Trophoblast cell (in vitro differentiated cells and primary cell): ENCODE measurements at regions not wholly inside any gene's neighbourhood (a gene's known extent, or its start where the extent isn't known, plus 50 kb on each side); places are given as distances from the start of the nearest gene placed in this dataset.

ENCODE experiments used
- DNase-seq, 2 donors: peaks; one replicate each; pipeline ENCODE4 v3.0.0-alpha.2; 2016
- H2AFZ ChIP-seq: 2 replicates; pipeline ENCODE4 v1.6.1; 2013; ENCODE audit warnings: low read length, moderate library complexity, mild to moderate bottlenecking; ENCODE audit not compliant: insufficient read depth, poor library complexity
- H2AK5ac ChIP-seq: 2 replicates; pipeline ENCODE4 v1.6.1; 2013; ENCODE audit warnings: mild to moderate bottlenecking, low read length
- H2BK120ac ChIP-seq: 2 replicates; pipeline ENCODE4 v1.6.1; 2013; ENCODE audit warnings: low read length, mild to moderate bottlenecking, moderate library complexity; ENCODE audit not compliant: insufficient read depth, poor library complexity
- H2BK12ac ChIP-seq: 2 replicates; pipeline ENCODE4 v1.6.1; 2013; ENCODE audit warnings: mild to moderate bottlenecking, low read length, moderate library complexity
- H2BK5ac ChIP-seq: 2 replicates; pipeline ENCODE4 v1.6.1; 2013; ENCODE audit warnings: low read length, low read depth, moderate library complexity, mild to moderate bottlenecking; ENCODE audit not compliant: poor library complexity
- H3K14ac ChIP-seq: 2 replicates; pipeline ENCODE4 v1.6.1; 2013; ENCODE audit warnings: mild to moderate bottlenecking, low read length
- H3K18ac ChIP-seq: 2 replicates; pipeline ENCODE4 v1.6.1; 2013; ENCODE audit warnings: mild to moderate bottlenecking, low read length
- H3K23ac ChIP-seq: 2 replicates; pipeline ENCODE4 v1.6.1; 2013; ENCODE audit warnings: low read length
- H3K27ac ChIP-seq: 2 replicates; pipeline ENCODE4 v1.5.1; 2013; ENCODE audit warnings: low read depth, mild to moderate bottlenecking, inconsistent platforms, low read length, moderate library complexity
- H3K27me3 ChIP-seq: 2 replicates; pipeline ENCODE4 v1.6.1; 2013; ENCODE audit warnings: inconsistent platforms, mild to moderate bottlenecking, low read length, moderate library complexity; ENCODE audit not compliant: insufficient read depth
- H3K36me3 ChIP-seq, 2 experiments: 1 replicate in 1 of 2; 2 replicates in 1 of 2; pipeline ENCODE4 v1.6.1; 2013; ENCODE audit warnings: low read length in 2 of 2, mild to moderate bottlenecking in 2 of 2, moderate library complexity in 1 of 2; ENCODE audit not compliant: insufficient read depth in 2 of 2, control insufficient read depth in 1 of 2
- H3K4ac ChIP-seq: 2 replicates; pipeline ENCODE4 v1.6.1; 2013; ENCODE audit warnings: low read depth, mild to moderate bottlenecking, low read length, moderate library complexity
- H3K4me1 ChIP-seq, 2 experiments: 1 replicate in 1 of 2; 2 replicates in 1 of 2; pipeline ENCODE4 v1.6.1; 2013; ENCODE audit warnings: low read length in 2 of 2, mild to moderate bottlenecking in 2 of 2, moderate library complexity in 1 of 2; ENCODE audit not compliant: insufficient read depth in 2 of 2, control insufficient read depth in 1 of 2
- H3K4me2 ChIP-seq: 2 replicates; pipeline ENCODE4 v1.6.1; 2013; ENCODE audit warnings: inconsistent platforms, mild to moderate bottlenecking, low read length, moderate library complexity
- H3K4me3 ChIP-seq: 2 replicates; pipeline ENCODE4 v1.5.1; 2013; ENCODE audit warnings: mild to moderate bottlenecking, low read depth, low read length, inconsistent platforms
- H3K79me1 ChIP-seq: one replicate; pipeline ENCODE4 v1.6.1; 2013; ENCODE audit warnings: low read length
- H3K79me2 ChIP-seq: 2 replicates; pipeline ENCODE4 v1.6.1; 2013; ENCODE audit warnings: low read length, mild to moderate bottlenecking; ENCODE audit not compliant: control insufficient read depth, insufficient read depth, poor library complexity
- H3K9ac ChIP-seq: 2 replicates; pipeline ENCODE4 v1.6.1; 2013; ENCODE audit warnings: mild to moderate bottlenecking, low read length
- H3K9me3 ChIP-seq: 2 replicates; pipeline ENCODE4 v1.6.1; 2013; ENCODE audit warnings: low read depth, mild to moderate bottlenecking, control low read depth, inconsistent platforms, low read length; ENCODE audit not compliant: insufficient read depth
- H4K12ac ChIP-seq: 2 replicates; pipeline ENCODE4 v1.6.1; 2013; ENCODE audit warnings: low read depth, mild to moderate bottlenecking, low read length, moderate library complexity
- H4K8ac ChIP-seq: 2 replicates; pipeline ENCODE4 v1.6.1; 2013; ENCODE audit warnings: low read depth, mild to moderate bottlenecking, low read length, moderate library complexity
- H4K91ac ChIP-seq: one replicate; pipeline ENCODE4 v1.6.1; 2013; ENCODE audit warnings: low read depth, mild to moderate bottlenecking, low read length, moderate library complexity
- WGBS: extraction: QIAGEN DNeasy Blood & Tissue Kit; methylation state at CpG from one replicate; pipeline ENCODE4 v1.1.7; 2013; ENCODE audit warnings: missing lambda C conversion rate; ENCODE audit not compliant: insufficient read length, insufficient coverage; ENCODE audit errors: extremely low coverage; 5-methylcytosine and 5-hydroxymethylcytosine counted together

- H3K36me3 ChIP-seq = no peaks in the 10 kb centered on the region
- H3K4me2 ChIP-seq = no peak overlapping the region
- H3K4me3 ChIP-seq = no peak overlapping the region
- H2BK12ac ChIP-seq = no peak overlapping the region
- no peak overlapping the region for H3K23ac ChIP-seq
- no CpG with 5 or more reads among the region's 6 CpGs for WGBS
- H3K79me1 ChIP-seq = no peaks in the 10 kb centered on the region
- H3K18ac ChIP-seq = no peak overlapping the region
- no peak overlapping the region for H3K9ac ChIP-seq
- H3K9me3 ChIP-seq = peaks cover 2% of the 10 kb centered on the region
- peaks cover 0 to 5% of the 10 kb centered on the region in 2 experiments for H3K4me1 ChIP-seq
- H3K27me3 ChIP-seq = no peaks in the 10 kb centered on the region
- H2AFZ ChIP-seq = no peak overlapping the region
- no peak overlapping the region for H4K12ac ChIP-seq
- H2AK5ac ChIP-seq = no peak overlapping the region
- no peak overlapping the region for H2BK120ac ChIP-seq
- no peak overlapping the region for H4K8ac ChIP-seq
- H3K79me2 ChIP-seq = no peaks in the 10 kb centered on the region
- no peak overlapping the region for H3K4ac ChIP-seq
- H3K14ac ChIP-seq = no peak overlapping the region
- H4K91ac ChIP-seq = no peak overlapping the region
- H2BK5ac ChIP-seq = no peak overlapping the region
- no peak for DNase-seq
- H3K27ac ChIP-seq = no peak overlapping the region
Measured at GRCh38 chr13:84870190-84870589, 929.0 kb downstream of the SLITRK6 start.

GRCh38 chr13:84867246-84867645 lies 932.0 kb downstream of the SLITRK6 start:
- Histone ChIP-seq H3K79me2 (no peaks in the 10 kb centered on the region), H3K27ac (no peak overlapping the region), H3K4me1 (no peaks in the 10 kb centered on the region), H3K79me1 (no peaks in the 10 kb centered on the region), H3K4me2 (no peak overlapping the region), H4K8ac (no peak overlapping the region), H2AK5ac (no peak overlapping the region), H2BK5ac (no peak overlapping the region), H3K9me3 (no peaks in the 10 kb centered on the region), H4K12ac (no peak overlapping the region), H3K36me3 (no peaks in the 10 kb centered on the region), H4K91ac (no peak overlapping the region), H3K23ac (no peak overlapping the region), H3K4ac (no peak overlapping the region), H2BK120ac (no peak overlapping the region), H3K9ac (no peak overlapping the region), H3K4me3 (no peak overlapping the region), H2BK12ac (no peak overlapping the region), H3K18ac (no peak overlapping the region), H3K14ac (no peak overlapping the region), H2AFZ (no peak overlapping the region), H3K27me3 (no peaks in the 10 kb centered on the region)
- DNase-seq = peak in 1 of 2 donors; percentile 1

DNA sequence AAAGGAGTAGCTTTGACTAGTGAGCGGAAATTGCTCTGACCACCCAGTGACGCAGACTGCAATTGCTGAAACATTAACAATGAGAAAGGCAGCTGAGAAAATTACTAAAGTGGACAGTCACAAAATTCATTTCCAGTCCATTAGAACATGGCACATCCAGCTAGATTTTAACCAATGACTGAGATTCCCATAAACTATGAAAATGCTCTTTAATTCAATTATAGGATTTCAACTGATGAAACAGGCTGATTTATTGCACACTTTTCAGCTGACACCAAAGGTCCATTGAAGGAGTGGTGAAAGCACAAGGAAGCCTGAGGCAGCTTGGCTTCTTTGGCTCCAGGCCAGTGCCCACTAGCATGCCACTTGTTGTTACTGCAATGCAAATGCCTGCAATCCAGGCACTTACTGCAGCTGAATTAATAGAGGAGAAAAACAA lies 933.4 kb downstream of the SLITRK6 start:
- Histone ChIP-seq H3K27ac (no peak overlapping the region), H4K12ac (no peak overlapping the region), H2BK120ac (no peak overlapping the region), H3K79me2 (no peaks in the 10 kb centered on the region), H3K14ac (no peak overlapping the region), H3K18ac (no peak overlapping the region), H3K27me3 (no peaks in the 10 kb centered on the region), H3K36me3 (no peaks in the 10 kb centered on the region), H4K8ac (no peak overlapping the region), H3K9me3 (no peaks in the 10 kb centered on the region), H2AFZ (no peak overlapping the region), H2BK5ac (no peak overlapping the region), H3K4me1 (no peaks in the 10 kb centered on the region), H3K4me2 (no peak overlapping the region), H2BK12ac (no peak overlapping the region), H2AK5ac (no peak overlapping the region), H3K79me1 (no peaks in the 10 kb centered on the region), H3K9ac (no peak overlapping the region), H3K4me3 (no peak overlapping the region), H3K23ac (no peak overlapping the region), H3K4ac (no peak overlapping the region), H4K91ac (no peak overlapping the region)
- DNase-seq = no peak
- no CpG with 5 or more reads among the region's 2 CpGs for WGBS

DNA sequence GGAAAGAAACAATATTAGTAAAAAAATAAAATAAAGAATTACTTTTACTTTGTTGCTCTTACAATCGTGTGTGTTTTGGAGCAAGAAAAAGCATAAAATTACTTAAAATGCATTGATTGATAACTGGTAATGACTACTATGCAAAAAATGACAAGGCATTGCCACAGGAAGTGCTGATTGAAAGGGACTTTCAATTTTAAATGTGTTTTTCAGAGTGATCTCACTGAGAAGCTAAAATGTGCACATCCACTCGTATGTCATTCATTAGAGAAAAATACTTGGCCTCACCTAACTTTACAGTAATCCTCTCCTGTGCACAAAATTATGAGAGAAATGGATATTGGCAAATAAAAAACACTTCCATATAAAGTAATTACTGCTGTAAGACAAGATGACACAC lies 934.9 kb downstream of the SLITRK6 start:
- no CpG with 5 or more reads among the region's 2 CpGs for WGBS
- no peak overlapping the region for H4K12ac ChIP-seq
- H3K18ac ChIP-seq = no peak overlapping the region
- no peaks in the 10 kb centered on the region for H3K79me1 ChIP-seq
- H3K4me1 ChIP-seq = no peaks in the 10 kb centered on the region
- no peak overlapping the region for H3K23ac ChIP-seq
- no peaks in the 10 kb centered on the region for H3K79me2 ChIP-seq
- H3K4ac ChIP-seq = no peak overlapping the region
- H3K14ac ChIP-seq = no peak overlapping the region
- H4K91ac ChIP-seq = no peak overlapping the region
- H3K4me2 ChIP-seq = no peak overlapping the region
- H3K27me3 ChIP-seq = no peaks in the 10 kb centered on the region
- H2AK5ac ChIP-seq = no peak overlapping the region
- no peak overlapping the region for H4K8ac ChIP-seq
- no peak overlapping the region for H3K9ac ChIP-seq
- H2BK5ac ChIP-seq = no peak overlapping the region
- no peak overlapping the region for H2BK12ac ChIP-seq
- H3K9me3 ChIP-seq = no peaks in the 10 kb centered on the region
- no peak for DNase-seq
- no peak overlapping the region for H3K27ac ChIP-seq
- no peak overlapping the region for H2BK120ac ChIP-seq
- H3K36me3 ChIP-seq = no peaks in the 10 kb centered on the region
- H3K4me3 ChIP-seq = no peak overlapping the region
- no peak overlapping the region for H2AFZ ChIP-seq
